Sigmoid colon (tissue), 4 donors: ENCODE measurements at regions not wholly inside any gene's neighbourhood (a gene's known extent, or its start where the extent isn't known, plus 50 kb on each side); places are given as distances from the start of the nearest gene placed in this dataset.
A peak's percentile ranks its signal among the peaks of the same experiment; 100 is the strongest.

Experiments
- CTCF ChIP-seq, 4 experiments: fragments of 450-650 bp in 3 of 4; fragments of 200-600 bp in 1 of 4; IDR thresholded peaks; one replicate each; pipeline ENCODE4 v1.5.1; 2016 to 2019; ENCODE audit warnings: antibody characterized with exemption in 4 of 4, mild to moderate bottlenecking in 3 of 4, moderate library complexity in 2 of 4
- EP300 ChIP-seq, 4 donors: sonication (generic); formaldehyde crosslinking; IDR thresholded peaks; one replicate each; pipeline ENCODE4 v1.6.1; 2017; ENCODE audit warnings: antibody characterized with exemption in 4 of 4
- POLR2A ChIP-seq, 2 donors: fragments of 450-650 bp; IDR thresholded peaks; one replicate each; pipeline ENCODE4 v1.6.1; 2016; ENCODE audit warnings: antibody characterized with exemption in 2 of 2, mild to moderate bottlenecking in 2 of 2, moderate library complexity in 2 of 2
- POLR2AphosphoS5 ChIP-seq, 4 donors: sonication (generic); formaldehyde crosslinking; IDR thresholded peaks; one replicate each; pipeline ENCODE4 v1.6.1; 2017; ENCODE audit warnings: antibody characterized with exemption in 4 of 4

- TF ChIP-seq CTCF (IDR thresholded peaks at IDR 0.05), result no peak
- TF ChIP-seq POLR2A (IDR thresholded peaks at IDR 0.05), result no peak
- no peak for TF ChIP-seq EP300 (IDR thresholded peaks at IDR 0.05)
- peak in 1 of 4 donors; percentile 32 for TF ChIP-seq POLR2AphosphoS5 (IDR thresholded peaks at IDR 0.05)
Measured at GRCh38 chr18:28855524-28855923, 678.6 kb upstream of the CDH2 start.
